HG03108 (cell line): ENCODE measurements at regions not wholly inside any gene's neighbourhood (a gene's known extent, or its start where the extent isn't known, plus 50 kb on each side); places are given as distances from the start of the nearest gene placed in this dataset.

Experiments
- ATAC-seq: cut with Tn5 transposase; IDR thresholded peaks from one replicate; pipeline ENCODE4 v1.9.1; 2021; ENCODE audit warnings: moderate library complexity; ENCODE audit not compliant: unreplicated experiment

DNA sequence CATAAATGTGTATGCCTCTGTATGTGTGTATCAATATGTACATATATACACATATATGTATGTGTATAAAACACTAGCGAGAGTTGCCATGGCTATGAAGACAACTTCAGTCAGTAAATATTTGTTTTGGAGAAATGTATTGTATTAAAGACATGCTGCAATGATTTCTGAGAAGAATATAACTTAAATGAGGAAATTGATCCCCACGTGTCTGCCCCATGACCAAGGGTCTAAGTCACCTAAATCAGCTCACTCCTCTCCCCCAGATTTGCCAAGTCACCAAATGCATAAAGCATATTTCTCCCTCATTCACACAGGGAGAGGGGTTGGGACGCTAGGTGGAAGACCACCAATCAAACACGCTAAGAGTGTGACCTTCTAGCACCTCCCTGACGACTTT is 58.3 kb upstream of the LYST start:
- no peak for ATAC-seq

DNA sequence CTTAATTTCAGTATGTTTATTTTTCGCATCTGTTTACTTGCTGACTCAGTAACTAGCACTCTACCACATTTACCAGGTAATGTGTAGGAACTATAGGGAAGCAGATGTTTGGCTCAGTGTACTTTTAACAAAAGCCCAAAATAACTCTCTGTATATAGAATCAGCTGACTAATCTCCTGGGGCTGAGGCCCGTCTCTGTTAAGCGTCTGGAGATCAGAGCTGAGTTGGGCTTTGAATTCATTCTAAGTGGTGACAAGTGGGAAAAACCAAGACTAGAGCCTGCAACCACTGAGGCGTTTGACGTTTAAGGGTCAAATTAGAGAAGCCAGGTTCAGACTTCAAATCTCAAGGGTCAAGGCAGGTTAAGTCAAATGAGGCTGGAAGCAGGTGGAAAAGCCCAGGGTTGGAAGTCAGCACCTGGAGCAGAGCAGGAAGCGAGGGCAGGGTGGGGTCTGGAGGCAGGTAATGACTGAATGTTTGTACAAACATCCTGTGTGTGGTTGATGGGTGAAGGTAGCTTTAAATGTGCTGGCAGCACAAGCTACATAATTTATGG is 56.8 kb upstream of the LYST start:
- ATAC-seq: peak; percentile 49

- no peak for ATAC-seq
Measured at GRCh38 chr1:235920596-235921375, 54.1 kb upstream of the LYST start.

DNA sequence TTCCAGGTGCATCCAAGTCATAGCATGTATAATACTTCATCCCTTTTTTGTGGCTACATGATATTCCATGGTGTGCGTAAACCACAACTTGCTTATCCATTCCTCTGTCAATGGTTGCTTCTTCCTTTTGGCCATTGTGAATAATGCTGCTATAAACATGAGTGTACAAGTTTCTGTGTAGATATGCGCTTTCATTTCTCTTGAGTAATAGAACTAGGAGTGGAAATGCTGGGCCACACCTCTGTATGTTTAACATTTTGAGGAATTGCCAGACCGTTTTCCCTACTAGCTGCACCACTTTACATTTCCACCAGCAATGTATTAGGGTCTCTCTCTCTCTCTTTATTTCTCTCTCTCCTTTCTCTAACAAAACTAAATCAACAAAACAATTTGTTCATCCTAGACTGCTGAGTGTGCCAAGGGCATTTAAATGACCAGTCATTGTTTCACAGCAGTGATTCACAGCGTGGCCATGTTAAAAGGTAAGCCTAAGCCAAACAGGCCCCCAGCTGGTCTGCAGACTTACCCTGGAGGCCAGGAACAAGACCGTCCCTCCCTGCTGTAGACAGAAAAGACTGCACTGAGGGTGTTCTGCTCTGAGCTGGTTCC is 53.2 kb upstream of the LYST start:
- ATAC-seq: no peak

DNA sequence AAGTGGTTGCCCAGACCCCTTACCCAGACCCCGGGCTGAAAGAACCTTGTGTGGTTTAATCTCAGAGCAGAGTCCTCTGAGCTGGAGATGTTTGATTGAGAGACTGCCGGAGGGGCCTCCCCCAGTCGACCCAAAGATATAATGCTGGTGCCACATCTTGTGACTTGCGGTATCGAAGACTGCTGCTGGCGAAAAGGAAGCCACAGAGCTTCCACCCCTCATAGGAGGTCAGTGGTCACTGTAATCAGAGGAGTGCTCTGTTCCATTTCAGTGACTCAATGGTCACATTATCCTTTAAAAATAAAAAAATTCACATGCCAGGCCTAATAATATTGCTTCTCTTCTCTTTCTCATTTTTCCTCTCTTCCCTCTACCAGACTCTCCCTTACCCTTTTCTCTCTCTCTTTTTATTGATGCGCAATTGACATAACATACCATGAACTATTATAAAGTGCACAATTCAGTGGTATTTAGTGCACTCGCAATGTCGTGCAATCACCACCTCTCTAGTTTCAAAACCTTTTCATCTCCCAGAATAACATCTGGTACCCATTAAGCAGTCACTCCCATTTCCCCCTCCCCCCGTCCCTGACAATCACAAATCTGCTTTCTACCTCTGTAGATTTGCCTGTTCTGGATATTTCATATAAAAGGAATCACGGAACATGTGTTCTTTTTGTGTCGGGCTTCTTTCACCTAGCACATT is 52.6 kb upstream of the LYST start:
- ATAC-seq: no peak

DNA sequence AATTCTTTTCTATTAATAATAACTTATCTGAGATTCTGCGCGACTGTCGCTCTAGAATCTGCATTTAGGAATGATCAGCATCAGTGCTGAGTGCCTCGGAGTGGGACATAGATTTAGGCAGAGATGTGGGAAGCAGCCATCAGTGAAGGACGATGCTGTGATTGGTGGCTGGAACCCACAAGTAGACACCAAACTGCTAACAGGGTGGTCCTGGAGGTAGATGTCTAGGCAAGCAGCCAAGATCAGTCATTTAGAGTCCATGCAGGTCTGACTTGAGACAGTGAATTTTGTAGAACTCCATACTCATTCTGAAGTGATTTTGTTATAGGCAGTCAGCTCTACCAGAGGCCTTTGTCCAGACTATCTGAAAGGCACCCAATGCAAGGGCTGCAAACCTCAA is 51.8 kb upstream of the LYST start:
- no peak for ATAC-seq

DNA sequence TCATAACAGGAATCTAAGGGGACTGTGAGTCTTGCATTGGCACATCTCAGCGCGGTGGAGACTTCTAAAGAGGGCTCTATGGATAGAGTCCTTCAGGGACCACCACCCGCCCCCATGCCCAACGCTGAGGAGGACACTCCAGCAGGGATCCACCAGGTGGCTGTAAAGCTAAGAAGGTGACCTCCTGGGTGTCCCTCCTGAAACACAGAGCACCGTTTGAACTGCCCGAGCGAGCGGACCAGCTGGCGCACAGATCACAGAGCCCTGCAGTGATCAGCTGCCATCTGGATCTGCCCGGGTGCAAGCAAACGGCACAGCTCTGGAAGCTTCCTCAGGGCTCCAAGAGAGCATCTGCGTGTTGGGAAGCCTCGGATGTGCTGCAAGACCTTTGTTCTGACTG is 51.3 kb upstream of the LYST start:
- ATAC-seq: no peak

DNA sequence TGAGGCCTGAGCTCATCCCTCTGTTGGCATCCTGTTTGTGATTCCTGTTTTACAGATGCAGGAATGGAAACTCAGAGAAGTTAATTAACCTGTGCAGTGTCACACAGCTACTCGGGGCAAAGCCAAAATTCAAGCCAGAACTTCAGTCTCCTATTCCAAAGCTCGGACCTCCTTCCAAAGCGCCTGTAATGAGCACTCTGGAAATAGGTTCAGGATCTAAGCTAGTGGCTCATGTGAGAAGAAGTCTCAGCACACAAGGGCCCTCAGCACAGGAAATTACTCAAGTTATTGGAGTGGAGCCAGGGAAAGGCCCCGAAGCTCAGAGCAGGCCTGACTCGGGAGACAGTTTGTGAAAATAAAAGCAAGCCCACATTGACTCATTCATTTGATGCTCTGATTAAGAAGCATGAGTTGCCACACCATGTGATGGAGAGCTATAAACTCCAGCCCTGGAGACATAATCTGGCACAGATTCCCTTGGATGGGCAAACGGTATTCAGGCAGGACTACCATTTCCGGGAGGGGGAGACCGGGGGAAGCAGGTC is 50.6 kb upstream of the LYST start:
- peak; percentile 83 for ATAC-seq
